NCI-H146 (cell line): ENCODE measurements at regions not wholly inside any gene's neighbourhood (a gene's known extent, or its start where the extent isn't known, plus 50 kb on each side); places are given as distances from the start of the nearest gene placed in this dataset.

Experiments
- DNase-seq: peaks from one replicate; lab custom pipeline; 2025; lab: John Stamatoyannopoulos, UW

GRCh38 chr5:2009986-2010914 lies 127.5 kb upstream of the IRX4 start:
- DNase-seq: no peak

GRCh38 chr5:2008851-2009629 lies 126.3 kb upstream of the IRX4 start:
- DNase-seq: no peak

GRCh38 chr5:2007878-2008501 lies 125.3 kb upstream of the IRX4 start:
- no peak for DNase-seq

GRCh38 chr5:2007496-2007877 lies 124.8 kb upstream of the IRX4 start:
- DNase-seq: no peak

GRCh38 chr5:2006971-2007291 lies 124.2 kb upstream of the IRX4 start:
- no peak for DNase-seq

- DNase-seq: no peak
Observed at GRCh38 chr5:2006193-2006970, 123.7 kb upstream of the IRX4 start.

GRCh38 chr5:2005101-2006041 lies 122.6 kb upstream of the IRX4 start:
- DNase-seq: no peak

GRCh38 chr5:2003690-2004365 lies 121.1 kb upstream of the IRX4 start:
- DNase-seq: no peak

- DNase-seq: no peak
Observed at GRCh38 chr5:2003206-2003605, 120.5 kb upstream of the IRX4 start.

- DNase-seq: no peak
Observed at GRCh38 chr5:2001300-2001699, 118.6 kb upstream of the IRX4 start.

GRCh38 chr5:2000591-2000990 lies 117.9 kb upstream of the IRX4 start:
- DNase-seq: no peak

GRCh38 chr5:1999794-2000193 lies 117.1 kb upstream of the IRX4 start:
- DNase-seq: no peak

- DNase-seq: no peak
Observed at GRCh38 chr5:1998716-1999317, 116.1 kb upstream of the IRX4 start.

GRCh38 chr5:1998348-1998669 lies 115.6 kb upstream of the IRX4 start:
- no peak for DNase-seq

- no peak for DNase-seq
Observed at GRCh38 chr5:1997640-1998347, 115.1 kb upstream of the IRX4 start.

GRCh38 chr5:1995491-1995890 lies 112.8 kb upstream of the IRX4 start:
- no peak for DNase-seq

GRCh38 chr5:1987471-1987870 lies 104.7 kb upstream of the IRX4 start:
- no peak for DNase-seq

GRCh38 chr5:1985781-1986180 lies 103.1 kb upstream of the IRX4 start:
- no peak for DNase-seq

- no peak for DNase-seq
Observed at GRCh38 chr5:1983919-1984695, 101.4 kb upstream of the IRX4 start.
